Calu3 (cell line): ENCODE measurements at regions not wholly inside any gene's neighbourhood (a gene's known extent, or its start where the extent isn't known, plus 50 kb on each side); places are given as distances from the start of the nearest gene placed in this dataset.

ENCODE experiments used
- BruUV-seq: library from RNA; stranded (reverse); fragments of 400-500 nt; replicated peaks from 2 replicates; lab custom pipeline; 2021; lab: Mats Ljungman, UMichigan
- CTCF ChIA-PET: fragments of 300-600 bp; sonication (Branson Sonifier 250); formaldehyde crosslinking; loops from one replicate; lab custom pipeline; 2022; ENCODE audit warnings: antibody characterized with exemption; lab: Charles Lee
- DNase-seq: peaks from one replicate; pipeline ENCODE4 v3.0.0; 2022
- H3K27ac Mint-ChIP-seq: one replicate; pipeline ENCODE4 v1.8.0; 2022; ENCODE audit warnings: mixed read lengths; ENCODE audit not compliant: unreplicated experiment
- H3K27me3 Mint-ChIP-seq: one replicate; pipeline ENCODE4 v1.8.0; 2022; ENCODE audit warnings: mixed read lengths; ENCODE audit not compliant: unreplicated experiment
- H3K36me3 Mint-ChIP-seq: one replicate; pipeline ENCODE4 v1.8.0; 2022; ENCODE audit warnings: mild to moderate bottlenecking, moderate library complexity, mixed read lengths; ENCODE audit not compliant: insufficient read depth, unreplicated experiment
- H3K4me1 Mint-ChIP-seq: one replicate; pipeline ENCODE4 v1.8.0; 2022; ENCODE audit warnings: mild to moderate bottlenecking, low read depth, mixed read lengths; ENCODE audit not compliant: unreplicated experiment
- H3K4me3 Mint-ChIP-seq: one replicate; pipeline ENCODE4 v1.8.0; 2022; ENCODE audit warnings: mild to moderate bottlenecking, low read depth, moderate library complexity, mixed read lengths; ENCODE audit not compliant: unreplicated experiment
- H3K9me3 Mint-ChIP-seq: one replicate; pipeline ENCODE4 v1.8.0; 2022; ENCODE audit warnings: low read depth, mixed read lengths; ENCODE audit not compliant: unreplicated experiment
- intact Hi-C: fragments of 100-400 bp; cut with micrococcal nuclease; formaldehyde crosslinking; loops from one replicate; pipeline ENCODE4 v1.10.0; 2022; ENCODE audit not compliant: unreplicated experiment
- TF ChIP-seq, protein P1 (sequence below): fragments of 200-600 bp; IDR thresholded peaks from one replicate; pipeline ENCODE4 v1.8.0; 2022; ENCODE audit warnings: antibody characterized with exemption; ENCODE audit not compliant: unreplicated experiment

DNA sequence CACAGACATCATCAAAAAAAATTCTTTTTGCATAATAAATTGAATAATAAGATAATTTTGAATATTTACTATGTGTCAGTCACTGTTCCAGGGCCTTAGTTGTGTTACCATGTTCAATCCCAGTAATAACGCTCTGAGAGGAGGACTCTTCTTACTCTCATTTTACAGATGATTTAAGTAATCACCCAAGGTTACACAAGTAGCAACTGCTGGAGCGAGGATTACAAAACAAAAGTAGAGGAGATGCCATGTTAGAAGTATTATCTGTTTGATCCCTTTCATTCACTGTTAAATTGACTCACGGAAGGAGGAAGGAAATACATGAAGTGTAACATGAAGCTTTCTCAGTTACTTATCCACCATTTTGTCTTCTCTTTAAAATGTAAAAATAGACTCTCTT, 412.8 kb downstream of the NFIB start:
- no TSS peak for BruUV-seq
- DNase-seq, result no peak
- CTCF ChIA-PET, result no interaction called here
- Mint-ChIP-seq H3K36me3 (no peaks in the 10 kb centered on the region), H3K9me3 (no peaks in the 10 kb centered on the region), H3K27me3 (no peaks in the 10 kb centered on the region), H3K4me3 (no peak overlapping the region), H3K27ac (no peak overlapping the region), H3K4me1 (no peaks in the 10 kb centered on the region)
- intact Hi-C loops, result no loop called here
- TF ChIP-seq, protein P1, sequence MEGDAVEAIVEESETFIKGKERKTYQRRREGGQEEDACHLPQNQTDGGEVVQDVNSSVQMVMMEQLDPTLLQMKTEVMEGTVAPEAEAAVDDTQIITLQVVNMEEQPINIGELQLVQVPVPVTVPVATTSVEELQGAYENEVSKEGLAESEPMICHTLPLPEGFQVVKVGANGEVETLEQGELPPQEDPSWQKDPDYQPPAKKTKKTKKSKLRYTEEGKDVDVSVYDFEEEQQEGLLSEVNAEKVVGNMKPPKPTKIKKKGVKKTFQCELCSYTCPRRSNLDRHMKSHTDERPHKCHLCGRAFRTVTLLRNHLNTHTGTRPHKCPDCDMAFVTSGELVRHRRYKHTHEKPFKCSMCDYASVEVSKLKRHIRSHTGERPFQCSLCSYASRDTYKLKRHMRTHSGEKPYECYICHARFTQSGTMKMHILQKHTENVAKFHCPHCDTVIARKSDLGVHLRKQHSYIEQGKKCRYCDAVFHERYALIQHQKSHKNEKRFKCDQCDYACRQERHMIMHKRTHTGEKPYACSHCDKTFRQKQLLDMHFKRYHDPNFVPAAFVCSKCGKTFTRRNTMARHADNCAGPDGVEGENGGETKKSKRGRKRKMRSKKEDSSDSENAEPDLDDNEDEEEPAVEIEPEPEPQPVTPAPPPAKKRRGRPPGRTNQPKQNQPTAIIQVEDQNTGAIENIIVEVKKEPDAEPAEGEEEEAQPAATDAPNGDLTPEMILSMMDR, result no peak

DNA sequence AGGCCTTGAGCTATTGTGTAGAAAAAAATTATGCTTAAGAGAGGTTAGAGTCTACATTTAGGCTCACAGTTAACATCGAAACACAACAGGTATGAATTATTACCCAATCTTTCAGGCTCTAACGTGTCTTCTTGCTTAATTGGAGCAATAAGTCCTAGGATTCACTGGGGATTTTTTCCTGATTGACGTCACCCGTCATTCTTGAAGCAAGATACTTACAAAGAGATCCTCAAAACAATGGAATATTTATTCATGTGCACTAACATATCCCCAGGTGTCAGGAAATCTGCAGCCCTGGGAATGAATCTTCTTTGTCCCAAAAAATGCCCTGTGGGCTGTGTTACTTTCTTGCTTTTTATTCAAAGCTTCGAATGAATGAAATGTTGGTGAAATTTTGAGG, 413.5 kb downstream of the NFIB start:
- Mint-ChIP-seq H3K4me3 (no peak overlapping the region), H3K4me1 (no peaks in the 10 kb centered on the region), H3K36me3 (no peaks in the 10 kb centered on the region), H3K27ac (no peak overlapping the region), H3K27me3 (no peaks in the 10 kb centered on the region), H3K9me3 (no peaks in the 10 kb centered on the region)
- BruUV-seq, result no TSS peak
- CTCF ChIA-PET, result no interaction called here
- intact Hi-C loops, result no loop called here
- TF ChIP-seq, protein P1, result no peak
- no peak for DNase-seq

DNA sequence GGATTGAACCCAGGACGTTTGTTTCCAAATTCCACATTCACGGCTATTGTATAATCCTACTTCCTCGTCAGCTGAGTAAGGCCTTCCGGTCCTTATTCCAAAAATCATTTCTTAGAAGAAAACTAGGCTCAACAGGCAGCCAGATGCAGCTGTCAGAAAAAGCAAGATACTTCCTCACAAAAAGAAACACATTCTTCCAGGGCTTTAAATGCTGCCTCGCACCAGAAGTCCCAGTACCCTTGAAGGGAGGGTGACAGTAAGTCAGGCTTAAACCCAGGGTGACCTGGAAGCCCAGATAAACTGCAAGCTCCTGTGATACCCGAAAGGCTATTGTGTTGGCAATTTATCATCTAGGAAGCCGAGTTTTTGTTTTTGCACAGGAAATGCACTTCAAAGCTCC, 414.0 kb downstream of the NFIB start:
- no peaks in the 10 kb centered on the region for H3K36me3 Mint-ChIP-seq
- no peaks in the 10 kb centered on the region for H3K9me3 Mint-ChIP-seq
- no peaks in the 10 kb centered on the region for H3K27me3 Mint-ChIP-seq
- TF ChIP-seq, protein P1, result no peak
- H3K4me1 Mint-ChIP-seq, result no peaks in the 10 kb centered on the region
- intact Hi-C loops, result no loop called here
- H3K27ac Mint-ChIP-seq, result no peak overlapping the region
- BruUV-seq, result no TSS peak
- H3K4me3 Mint-ChIP-seq, result no peak overlapping the region
- no peak for DNase-seq
- CTCF ChIA-PET, result no interaction called here

DNA sequence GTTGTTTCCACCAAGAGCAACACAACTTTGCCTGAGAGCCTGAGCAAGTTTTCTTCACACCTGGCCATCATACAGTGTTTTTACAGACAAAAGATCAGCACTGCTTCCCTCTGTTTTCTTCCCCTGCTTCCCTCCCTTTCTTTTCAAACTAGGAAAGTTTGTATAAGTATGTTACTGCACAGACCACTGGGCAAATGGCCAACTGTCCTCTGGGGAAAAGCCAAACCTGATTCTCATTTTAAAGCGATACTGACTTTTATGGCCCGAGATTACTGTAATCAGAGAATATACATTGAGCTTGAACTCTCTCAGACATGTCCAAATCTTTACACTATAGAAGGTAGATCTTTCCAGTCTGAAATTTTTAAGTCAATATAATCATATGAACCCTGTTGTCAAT, 415.0 kb downstream of the NFIB start:
- Mint-ChIP-seq H3K27me3 (no peaks in the 10 kb centered on the region), H3K4me3 (no peak overlapping the region), H3K9me3 (no peaks in the 10 kb centered on the region), H3K36me3 (no peaks in the 10 kb centered on the region), H3K27ac (no peak overlapping the region), H3K4me1 (no peaks in the 10 kb centered on the region)
- CTCF ChIA-PET, result no interaction called here
- intact Hi-C loops, result no loop called here
- TF ChIP-seq, protein P1, result no peak
- no peak for DNase-seq
- no TSS peak for BruUV-seq
